PC-3 (cell line): ENCODE measurements at regions not wholly inside any gene's neighbourhood (a gene's known extent, or its start where the extent isn't known, plus 50 kb on each side); places are given as distances from the start of the nearest gene placed in this dataset.
"Not testable (repeated sequence)": the region's sequence is repeated elsewhere in the genome, so short reads cannot be mapped to it uniquely, and the experiment has no call there.

Source experiments
- ATAC-seq: fragments of 200-7000 bp; cut with Tn5 transposase; 2 replicates; pipeline ENCODE4 v1.9.1; 2020; ENCODE audit warnings: mild to moderate bottlenecking, moderate library complexity
- BruUV-seq: library from RNA; stranded (reverse); fragments of 400-500 nt; replicated peaks from 2 replicates; lab custom pipeline; 2021; lab: Mats Ljungman, UMichigan
- CTCF ChIA-PET: fragments of 300-600 bp; sonication (Branson Sonifier 250); formaldehyde crosslinking; loops from one replicate; lab custom pipeline; 2022; ENCODE audit warnings: antibody characterized with exemption; lab: Charles Lee
- POLR2A ChIA-PET: fragments of 300-600 bp; sonication (Branson Sonifier 250); formaldehyde crosslinking; loops from one replicate; lab custom pipeline; 2022; ENCODE audit warnings: antibody characterized with exemption; ENCODE audit not compliant: unreplicated experiment; lab: Charles Lee
- DNase-seq: peaks from one replicate; pipeline ENCODE4 v3.0.0-alpha.2; 2015
- H2AFZ ChIP-seq: fragments of 300-600 bp; sonication (generic); 2 replicates; pipeline ENCODE4 v1.6.0; 2016; ENCODE audit warnings: antibody characterized with exemption, low read length
- H3F3A ChIP-seq: fragments of 300-600 bp; sonication (generic); one replicate; pipeline ENCODE4 v1.6.0; 2017; ENCODE audit warnings: antibody characterized with exemption, low read length, control low read depth, mild to moderate bottlenecking; ENCODE audit not compliant: unreplicated experiment
- H3K27ac ChIP-seq: fragments of 300-600 bp; sonication (generic); 2 replicates; pipeline ENCODE4 v1.5.1; 2016; ENCODE audit warnings: mild to moderate bottlenecking, low read length
- H3K27me3 ChIP-seq: fragments of 300-600 bp; sonication (generic); 2 replicates; pipeline ENCODE4 v1.6.1; 2016; ENCODE audit warnings: low read length, mixed read lengths
- H3K36me3 ChIP-seq: fragments of 300-600 bp; sonication (generic); 2 replicates; pipeline ENCODE4 v1.6.1; 2016; ENCODE audit warnings: low read depth, mixed run types, low read length, mixed read lengths
- H3K4me1 ChIP-seq: fragments of 300-600 bp; sonication (generic); 2 replicates; pipeline ENCODE4 v1.5.1; 2016; ENCODE audit warnings: low read length; ENCODE audit not compliant: insufficient read depth
- H3K4me2 ChIP-seq: fragments of 300-600 bp; sonication (generic); 2 replicates; pipeline ENCODE4 v1.6.0; 2016; ENCODE audit warnings: low read length
- H3K4me3 ChIP-seq: fragments of 300-600 bp; sonication (generic); 2 replicates; pipeline ENCODE4 v1.5.1; 2016; ENCODE audit warnings: mild to moderate bottlenecking, low read length, mixed read lengths
- H3K79me2 ChIP-seq: fragments of 300-600 bp; sonication (generic); 2 replicates; pipeline ENCODE4 v1.6.1; 2017; ENCODE audit warnings: low read length, mixed read lengths
- H3K9ac ChIP-seq: fragments of 300-600 bp; sonication (generic); 2 replicates; pipeline ENCODE4 v1.6.0; 2016; ENCODE audit warnings: mild to moderate bottlenecking, low read length
- H3K9me2 ChIP-seq: fragments of 300-600 bp; sonication (generic); replicated peaks from 2 replicates; pipeline ENCODE4 v1.6.1; 2016; ENCODE audit warnings: mixed run types, low read length, mixed read lengths
- H3K9me3 ChIP-seq: fragments of 300-600 bp; sonication (generic); 2 replicates; pipeline ENCODE4 v1.6.1; 2016; ENCODE audit warnings: low read length, mixed read lengths
- H4K20me1 ChIP-seq: fragments of 300-600 bp; sonication (generic); 2 replicates; pipeline ENCODE4 v1.6.1; 2016; ENCODE audit warnings: low read length, mixed read lengths
- EZH2 ChIP-seq: fragments of 300-600 bp; sonication (generic); IDR thresholded peaks from one replicate; pipeline ENCODE4 v1.6.1; 2017; ENCODE audit warnings: antibody characterized with exemption, mild to moderate bottlenecking, low read length; ENCODE audit not compliant: unreplicated experiment
- EZH2phosphoT487 ChIP-seq: fragments of 300-600 bp; sonication (generic); IDR thresholded peaks from 2 replicates; pipeline ENCODE4 v1.6.1; 2018; ENCODE audit warnings: mild to moderate bottlenecking, antibody characterized with exemption, low read length, borderline replicate concordance
- intact Hi-C: fragments of 100-400 bp; cut with micrococcal nuclease; formaldehyde crosslinking; loops from 2 replicates; pipeline ENCODE4 v1.9.0; 2023
- TF ChIP-seq, protein P1 (sequence below): fragments of 300-600 bp; sonication (generic); conservative IDR thresholded peaks from 2 replicates; pipeline ENCODE4 v1.5.1; 2017; ENCODE audit warnings: antibody characterized with exemption, low read depth, mild to moderate bottlenecking, low read length

DNA sequence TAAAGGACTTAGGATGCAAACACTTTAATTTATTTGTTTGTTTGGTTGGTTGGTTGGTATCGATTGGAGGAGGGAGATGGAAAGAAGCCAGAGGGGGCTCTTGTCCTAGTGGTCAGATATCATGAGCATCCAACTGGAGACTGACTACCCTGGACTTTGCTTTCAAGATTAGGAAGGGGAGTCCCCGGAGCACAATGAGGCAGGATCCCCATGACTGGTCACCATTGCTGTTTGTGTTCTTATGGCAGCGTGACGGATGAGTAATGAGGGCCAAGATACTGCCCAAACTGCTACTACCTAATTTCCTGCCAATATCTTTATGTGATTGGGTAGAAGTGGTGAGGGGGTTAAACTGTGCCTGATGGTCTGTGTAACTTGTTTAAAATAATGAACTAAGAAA, 354.6 kb upstream of the ROPN1 start:
- Histone ChIP-seq H3K4me2 (no peak overlapping the region), H3K4me1 (no peaks in the 10 kb centered on the region), H3K36me3 (no peaks in the 10 kb centered on the region), H4K20me1 (no peaks in the 10 kb centered on the region), H3K4me3 (no peak overlapping the region), H3K27ac (no peak overlapping the region), H2AFZ (no peak overlapping the region), H3K9ac (no peak overlapping the region), H3K27me3 (peaks cover 23% of the 10 kb centered on the region), H3K9me3 (no peaks in the 10 kb centered on the region), H3K9me2 (no peaks in the 10 kb centered on the region), H3F3A (no peaks in the 10 kb centered on the region), H3K79me2 (no peaks in the 10 kb centered on the region)
- ChIA-PET CTCF (no interaction called here), POLR2A (no interaction called here)
- TF ChIP-seq EZH2 (no peak), EZH2phosphoT487 (no peak)
- TF ChIP-seq, protein P1, sequence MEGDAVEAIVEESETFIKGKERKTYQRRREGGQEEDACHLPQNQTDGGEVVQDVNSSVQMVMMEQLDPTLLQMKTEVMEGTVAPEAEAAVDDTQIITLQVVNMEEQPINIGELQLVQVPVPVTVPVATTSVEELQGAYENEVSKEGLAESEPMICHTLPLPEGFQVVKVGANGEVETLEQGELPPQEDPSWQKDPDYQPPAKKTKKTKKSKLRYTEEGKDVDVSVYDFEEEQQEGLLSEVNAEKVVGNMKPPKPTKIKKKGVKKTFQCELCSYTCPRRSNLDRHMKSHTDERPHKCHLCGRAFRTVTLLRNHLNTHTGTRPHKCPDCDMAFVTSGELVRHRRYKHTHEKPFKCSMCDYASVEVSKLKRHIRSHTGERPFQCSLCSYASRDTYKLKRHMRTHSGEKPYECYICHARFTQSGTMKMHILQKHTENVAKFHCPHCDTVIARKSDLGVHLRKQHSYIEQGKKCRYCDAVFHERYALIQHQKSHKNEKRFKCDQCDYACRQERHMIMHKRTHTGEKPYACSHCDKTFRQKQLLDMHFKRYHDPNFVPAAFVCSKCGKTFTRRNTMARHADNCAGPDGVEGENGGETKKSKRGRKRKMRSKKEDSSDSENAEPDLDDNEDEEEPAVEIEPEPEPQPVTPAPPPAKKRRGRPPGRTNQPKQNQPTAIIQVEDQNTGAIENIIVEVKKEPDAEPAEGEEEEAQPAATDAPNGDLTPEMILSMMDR: no peak
- intact Hi-C loops: no loop called here
- ATAC-seq (no peak), DNase-seq (no peak)
- BruUV-seq: no TSS peak

DNA sequence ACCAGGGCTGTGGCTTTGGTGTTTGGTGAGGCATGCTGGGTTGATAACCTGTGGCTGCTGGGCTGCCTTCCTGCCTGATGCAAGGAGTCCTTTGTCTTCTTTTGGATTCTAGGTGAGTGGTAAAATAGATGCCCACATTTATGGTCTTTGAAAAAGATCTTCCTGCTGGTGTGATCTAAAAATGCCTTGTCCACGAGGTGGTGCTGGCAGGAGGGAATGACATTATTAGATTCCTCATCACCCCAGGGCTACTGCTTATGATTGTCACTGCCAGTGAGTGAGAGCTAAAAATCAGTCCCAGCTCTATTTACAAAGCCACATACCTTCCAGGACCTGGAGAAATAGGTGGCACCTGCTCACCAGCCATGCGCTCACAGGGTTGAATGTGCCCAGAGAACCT, 355.5 kb upstream of the ROPN1 start:
- no peak overlapping the region for H3K9ac ChIP-seq
- H2AFZ ChIP-seq: no peak overlapping the region
- intact Hi-C loops: no loop called here
- BruUV-seq: no TSS peak
- CTCF ChIA-PET: no interaction called here
- H4K20me1 ChIP-seq: no peaks in the 10 kb centered on the region
- H3K9me2 ChIP-seq: no peaks in the 10 kb centered on the region
- no peak overlapping the region for H3K27ac ChIP-seq
- no peaks in the 10 kb centered on the region for H3K4me1 ChIP-seq
- no peak for TF ChIP-seq EZH2phosphoT487
- TF ChIP-seq, protein P1: peak; percentile 54
- POLR2A ChIA-PET: no interaction called here
- no peaks in the 10 kb centered on the region for H3K79me2 ChIP-seq
- H3K4me3 ChIP-seq: no peak overlapping the region
- DNase-seq (peak; percentile 52), ATAC-seq (no peak)
- H3K36me3 ChIP-seq: no peaks in the 10 kb centered on the region
- no peaks in the 10 kb centered on the region for H3K9me3 ChIP-seq
- no peaks in the 10 kb centered on the region for H3F3A ChIP-seq
- no peak overlapping the region for H3K4me2 ChIP-seq
- peaks cover 20% of the 10 kb centered on the region; the same call in 1 of the 2 replicates for H3K27me3 ChIP-seq

DNA sequence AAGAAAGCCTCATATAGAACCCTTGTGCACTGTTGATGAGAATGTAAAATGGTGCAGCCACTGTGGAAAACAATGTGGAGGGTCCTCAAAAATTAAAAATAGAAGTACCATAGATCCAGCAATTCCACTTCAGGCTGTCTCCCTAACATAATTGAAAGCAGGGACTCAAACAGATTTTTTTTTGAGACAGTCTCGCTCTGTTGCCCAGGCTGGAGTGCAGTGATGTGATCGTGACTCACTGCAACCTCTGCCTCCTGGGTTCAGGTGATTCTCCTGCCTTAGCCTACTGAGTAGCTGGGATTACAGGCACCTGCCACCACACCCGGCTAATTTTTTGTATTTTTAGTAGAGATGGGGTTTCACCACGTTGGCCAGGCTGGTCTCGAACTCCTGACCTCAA, 356.6 kb upstream of the ROPN1 start:
- DNase-seq, H3K4me2 ChIP-seq, ATAC-seq, BruUV-seq, H3K4me3 ChIP-seq, H3K9me2 ChIP-seq, H3K79me2 ChIP-seq, CTCF ChIA-PET, H3F3A ChIP-seq, H3K9me3 ChIP-seq, H2AFZ ChIP-seq, H3K36me3 ChIP-seq, H3K4me1 ChIP-seq, intact Hi-C loops, H3K27ac ChIP-seq, H3K9ac ChIP-seq, POLR2A ChIA-PET, H4K20me1 ChIP-seq: not testable (repeated sequence)
- peaks cover 20% of the 10 kb centered on the region; the same call in 1 of the 2 replicates for H3K27me3 ChIP-seq
